ENCODE measurements at regions not wholly inside any gene's neighbourhood (a gene's known extent, or its start where the extent isn't known, plus 50 kb on each side); places are given as distances from the start of the nearest gene placed in this dataset.

DNA sequence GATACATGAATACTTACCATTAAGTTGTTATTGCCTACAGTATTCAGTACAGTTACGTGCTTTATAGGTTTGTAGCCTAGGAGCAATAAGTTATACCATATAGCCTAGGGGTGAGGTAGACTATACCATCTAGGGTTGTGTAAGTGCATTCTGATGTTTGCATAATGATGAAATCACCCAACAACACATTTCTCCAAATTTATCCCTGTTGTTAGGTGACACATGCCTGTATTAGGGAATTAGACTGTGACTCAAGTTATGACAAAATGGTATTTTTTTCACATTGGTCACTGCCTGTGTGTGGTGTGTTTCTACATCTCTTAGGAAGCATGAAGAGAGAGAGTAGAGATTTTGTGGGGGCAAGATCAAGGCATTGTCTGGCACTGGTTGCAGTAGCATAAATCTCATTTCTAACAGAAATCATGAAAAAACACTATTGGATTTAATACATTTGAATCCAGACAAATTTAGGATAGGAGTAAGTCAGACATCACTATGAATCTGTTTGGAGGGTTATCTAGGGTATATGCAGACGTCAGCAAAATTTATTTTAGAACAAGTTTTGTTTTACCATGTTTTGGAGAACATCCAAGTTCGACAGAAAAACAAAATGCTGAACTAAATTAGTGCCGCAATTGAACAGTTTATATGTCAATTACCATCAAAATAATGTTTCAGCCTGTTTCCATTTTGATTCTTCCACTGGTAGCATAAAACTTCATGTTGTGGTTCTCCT, 332.1 kb downstream of the LMO7 start:
- TF ChIP-seq EZH2 (IDR thresholded peaks at IDR 0.05; ENCODE audit: borderline replicate concordance, low read depth, low read length, poor library complexity, severe bottlenecking) = no peak
- TF ChIP-seq, protein P1, sequence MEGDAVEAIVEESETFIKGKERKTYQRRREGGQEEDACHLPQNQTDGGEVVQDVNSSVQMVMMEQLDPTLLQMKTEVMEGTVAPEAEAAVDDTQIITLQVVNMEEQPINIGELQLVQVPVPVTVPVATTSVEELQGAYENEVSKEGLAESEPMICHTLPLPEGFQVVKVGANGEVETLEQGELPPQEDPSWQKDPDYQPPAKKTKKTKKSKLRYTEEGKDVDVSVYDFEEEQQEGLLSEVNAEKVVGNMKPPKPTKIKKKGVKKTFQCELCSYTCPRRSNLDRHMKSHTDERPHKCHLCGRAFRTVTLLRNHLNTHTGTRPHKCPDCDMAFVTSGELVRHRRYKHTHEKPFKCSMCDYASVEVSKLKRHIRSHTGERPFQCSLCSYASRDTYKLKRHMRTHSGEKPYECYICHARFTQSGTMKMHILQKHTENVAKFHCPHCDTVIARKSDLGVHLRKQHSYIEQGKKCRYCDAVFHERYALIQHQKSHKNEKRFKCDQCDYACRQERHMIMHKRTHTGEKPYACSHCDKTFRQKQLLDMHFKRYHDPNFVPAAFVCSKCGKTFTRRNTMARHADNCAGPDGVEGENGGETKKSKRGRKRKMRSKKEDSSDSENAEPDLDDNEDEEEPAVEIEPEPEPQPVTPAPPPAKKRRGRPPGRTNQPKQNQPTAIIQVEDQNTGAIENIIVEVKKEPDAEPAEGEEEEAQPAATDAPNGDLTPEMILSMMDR (conservative IDR thresholded peaks at IDR 0.05; ENCODE audit: low read depth, low read length) = no peak
- H3K27me3 ChIP-seq (replicated peaks; ENCODE audit: insufficient read depth, low read depth, low read length, poor library complexity) = peaks cover 20% of the 10 kb centered on the region
- CTCF ChIA-PET = no interaction called here
- H3K4me3 ChIP-seq (ENCODE audit: low read depth, low read length, poor library complexity, severe bottlenecking) = no peak overlapping the region
- BruUV-seq (replicated peaks) = no TSS peak
- H3K36me3 ChIP-seq (ENCODE audit: insufficient read depth, low read length, poor library complexity, severe bottlenecking) = no peaks in the 10 kb centered on the region
- H3K9me3 ChIP-seq (ENCODE audit: low read depth, low read length, poor library complexity, severe bottlenecking) = no peaks in the 10 kb centered on the region
- POLR2A ChIA-PET (ENCODE audit: low non-redundant PET) = no interaction called here
- intact Hi-C loops (cut with micrococcal nuclease; ENCODE audit: unreplicated experiment) = no loop called here
- DNase-seq (ENCODE audit: low spot score) = no peak
- H3K27ac ChIP-seq (ENCODE audit: low read depth, low read length, poor library complexity, severe bottlenecking) = no peak overlapping the region
- H3K4me1 ChIP-seq (ENCODE audit: insufficient read depth, low read length, poor library complexity, severe bottlenecking) = no peaks in the 10 kb centered on the region

DNA sequence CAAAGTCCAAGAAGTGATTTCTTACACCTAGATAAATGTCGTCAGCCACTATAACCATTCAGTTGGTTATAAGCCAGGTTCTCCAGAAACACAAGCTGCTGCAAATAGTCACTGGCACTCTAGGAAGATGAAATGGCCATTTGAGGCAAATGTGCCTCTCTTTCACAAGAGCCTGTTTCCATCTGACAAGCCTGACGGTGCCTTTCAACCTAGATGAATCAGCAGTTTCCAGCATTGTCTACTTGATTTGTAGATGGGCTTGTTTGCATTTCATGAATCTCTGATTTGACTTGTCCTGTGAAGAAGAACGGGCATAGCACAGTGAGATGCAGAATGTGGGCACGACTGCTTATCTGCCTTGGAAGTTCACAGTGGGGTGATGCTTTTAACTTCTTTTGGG, 327.2 kb downstream of the LMO7 start:
- CTCF ChIA-PET = no interaction called here
- BruUV-seq (replicated peaks) = no TSS peak
- Histone ChIP-seq H3K27ac (ENCODE audit: low read depth, low read length, poor library complexity, severe bottlenecking) (no peak overlapping the region), H3K4me3 (ENCODE audit: low read depth, low read length, poor library complexity, severe bottlenecking) (no peak overlapping the region), H3K9me3 (ENCODE audit: low read depth, low read length, poor library complexity, severe bottlenecking) (no peaks in the 10 kb centered on the region), H3K27me3 (replicated peaks; ENCODE audit: insufficient read depth, low read depth, low read length, poor library complexity) (peaks cover 16% of the 10 kb centered on the region), H3K36me3 (ENCODE audit: insufficient read depth, low read length, poor library complexity, severe bottlenecking) (no peaks in the 10 kb centered on the region), H3K4me1 (ENCODE audit: insufficient read depth, low read length, poor library complexity, severe bottlenecking) (no peaks in the 10 kb centered on the region)
- no peak for DNase-seq (ENCODE audit: low spot score)
- POLR2A ChIA-PET (ENCODE audit: low non-redundant PET) = no interaction called here
- TF ChIP-seq, protein P1 (conservative IDR thresholded peaks at IDR 0.05; ENCODE audit: low read depth, low read length) = no peak
- no peak for TF ChIP-seq EZH2 (IDR thresholded peaks at IDR 0.05; ENCODE audit: borderline replicate concordance, low read depth, low read length, poor library complexity, severe bottlenecking)
- intact Hi-C loops (cut with micrococcal nuclease; ENCODE audit: unreplicated experiment) = no loop called here

DNA sequence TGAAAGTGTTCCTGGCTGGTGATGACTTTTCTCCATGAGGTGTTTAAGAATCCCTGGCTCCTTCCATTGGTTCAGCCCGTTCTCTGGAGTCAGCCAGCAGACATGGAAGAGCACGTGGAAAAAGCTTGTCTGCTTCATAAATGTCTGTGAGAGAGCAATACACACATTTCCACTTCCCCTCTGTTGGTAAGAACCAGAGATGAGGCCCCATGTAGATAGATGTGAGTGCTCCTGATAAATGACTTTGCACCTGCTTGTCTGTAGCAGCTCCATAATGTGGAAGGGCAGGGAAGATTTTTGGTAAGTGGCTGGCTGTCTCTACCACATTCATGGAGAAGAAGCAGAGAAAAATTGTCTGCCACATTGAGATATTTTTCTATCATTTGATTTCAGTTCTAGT, 325.8 kb downstream of the LMO7 start:
- no peak overlapping the region for H3K4me3 ChIP-seq (ENCODE audit: low read depth, low read length, poor library complexity, severe bottlenecking)
- H3K36me3 ChIP-seq (ENCODE audit: insufficient read depth, low read length, poor library complexity, severe bottlenecking) = no peaks in the 10 kb centered on the region
- H3K27me3 ChIP-seq (replicated peaks; ENCODE audit: insufficient read depth, low read depth, low read length, poor library complexity) = peaks cover 16% of the 10 kb centered on the region
- ChIA-PET CTCF (no interaction called here), POLR2A (ENCODE audit: low non-redundant PET) (no interaction called here)
- no peak overlapping the region for H3K27ac ChIP-seq (ENCODE audit: low read depth, low read length, poor library complexity, severe bottlenecking)
- H3K4me1 ChIP-seq (ENCODE audit: insufficient read depth, low read length, poor library complexity, severe bottlenecking) = no peaks in the 10 kb centered on the region
- intact Hi-C loops (cut with micrococcal nuclease; ENCODE audit: unreplicated experiment) = no loop called here
- no peak for DNase-seq (ENCODE audit: low spot score)
- H3K9me3 ChIP-seq (ENCODE audit: low read depth, low read length, poor library complexity, severe bottlenecking) = no peaks in the 10 kb centered on the region
- no peak for TF ChIP-seq EZH2 (IDR thresholded peaks at IDR 0.05; ENCODE audit: borderline replicate concordance, low read depth, low read length, poor library complexity, severe bottlenecking)
- TF ChIP-seq, protein P1 (conservative IDR thresholded peaks at IDR 0.05; ENCODE audit: low read depth, low read length) = no peak
- no TSS peak for BruUV-seq (replicated peaks)

Measured in A673 (cell line).